ENCODE measurements at regions not wholly inside any gene's neighbourhood (a gene's known extent, or its start where the extent isn't known, plus 50 kb on each side); places are given as distances from the start of the nearest gene placed in this dataset.

- Histone ChIP-seq H3K4me3 (ENCODE audit: low read depth, low read length, poor library complexity, severe bottlenecking) (no peak overlapping the region), H3K27ac (ENCODE audit: low read depth, low read length, poor library complexity, severe bottlenecking) (no peak overlapping the region), H3K36me3 (ENCODE audit: insufficient read depth, low read length, poor library complexity, severe bottlenecking) (no peaks in the 10 kb centered on the region), H3K9me3 (ENCODE audit: low read depth, low read length, poor library complexity, severe bottlenecking) (no peaks in the 10 kb centered on the region), H3K27me3 (replicated peaks; ENCODE audit: insufficient read depth, low read depth, low read length, poor library complexity) (no peaks in the 10 kb centered on the region), H3K4me1 (ENCODE audit: insufficient read depth, low read length, poor library complexity, severe bottlenecking) (no peaks in the 10 kb centered on the region)
- ChIA-PET CTCF (no interaction called here), POLR2A (ENCODE audit: low non-redundant PET) (no interaction called here)
- intact Hi-C loops (cut with micrococcal nuclease; ENCODE audit: unreplicated experiment), result loop anchor here (5.0 to 10.0 kb wide), 2 partner anchors 348 to 385 kb away; no protein-coding TSS in a partner anchor
- TF ChIP-seq EZH2 (IDR thresholded peaks at IDR 0.05; ENCODE audit: borderline replicate concordance, low read depth, low read length, poor library complexity, severe bottlenecking), result no peak
- TF ChIP-seq CTCF (conservative IDR thresholded peaks at IDR 0.05; ENCODE audit: low read depth, low read length), result no peak
- no TSS peak for BruUV-seq (replicated peaks)
- DNase-seq (ENCODE audit: low spot score), result no peak
These were observed 138.8 kb upstream of the DPYD start for GRCh38 chr1:98059620-98060019.

- Histone ChIP-seq H3K27me3 (replicated peaks; ENCODE audit: insufficient read depth, low read depth, low read length, poor library complexity) (no peaks in the 10 kb centered on the region), H3K9me3 (ENCODE audit: low read depth, low read length, poor library complexity, severe bottlenecking) (no peaks in the 10 kb centered on the region), H3K36me3 (ENCODE audit: insufficient read depth, low read length, poor library complexity, severe bottlenecking) (no peaks in the 10 kb centered on the region), H3K4me1 (ENCODE audit: insufficient read depth, low read length, poor library complexity, severe bottlenecking) (peaks cover 4% of the 10 kb centered on the region), H3K27ac (ENCODE audit: low read depth, low read length, poor library complexity, severe bottlenecking) (no peak overlapping the region), H3K4me3 (ENCODE audit: low read depth, low read length, poor library complexity, severe bottlenecking) (no peak overlapping the region)
- ChIA-PET POLR2A (ENCODE audit: low non-redundant PET) (no interaction called here), CTCF (no interaction called here)
- TF ChIP-seq CTCF (conservative IDR thresholded peaks at IDR 0.05; ENCODE audit: low read depth, low read length) (no peak), EZH2 (IDR thresholded peaks at IDR 0.05; ENCODE audit: borderline replicate concordance, low read depth, low read length, poor library complexity, severe bottlenecking) (no peak)
- no peak for DNase-seq (ENCODE audit: low spot score)
- BruUV-seq (replicated peaks), result no TSS peak
- intact Hi-C loops (cut with micrococcal nuclease; ENCODE audit: unreplicated experiment), result loop anchor here (5.0 to 10.0 kb wide), 2 partner anchors 349 to 384 kb away; no protein-coding TSS in a partner anchor
These were observed 137.8 kb upstream of the DPYD start for GRCh38 chr1:98058676-98059075.

- H3K27me3 ChIP-seq (replicated peaks; ENCODE audit: insufficient read depth, low read depth, low read length, poor library complexity), result no peaks in the 10 kb centered on the region
- CTCF ChIA-PET, result no interaction called here
- no peak for DNase-seq (ENCODE audit: low spot score)
- no peaks in the 10 kb centered on the region for H3K36me3 ChIP-seq (ENCODE audit: insufficient read depth, low read length, poor library complexity, severe bottlenecking)
- POLR2A ChIA-PET (ENCODE audit: low non-redundant PET), result no interaction called here
- intact Hi-C loops (cut with micrococcal nuclease; ENCODE audit: unreplicated experiment), result loop anchor here (5.0 to 10.0 kb wide), 2 partner anchors 350 to 383 kb away; no protein-coding TSS in a partner anchor
- no TSS peak for BruUV-seq (replicated peaks)
- TF ChIP-seq CTCF (conservative IDR thresholded peaks at IDR 0.05; ENCODE audit: low read depth, low read length) (no peak), EZH2 (IDR thresholded peaks at IDR 0.05; ENCODE audit: borderline replicate concordance, low read depth, low read length, poor library complexity, severe bottlenecking) (no peak)
- H3K4me3 ChIP-seq (ENCODE audit: low read depth, low read length, poor library complexity, severe bottlenecking), result no peak overlapping the region
- no peak overlapping the region for H3K27ac ChIP-seq (ENCODE audit: low read depth, low read length, poor library complexity, severe bottlenecking)
- H3K9me3 ChIP-seq (ENCODE audit: low read depth, low read length, poor library complexity, severe bottlenecking), result no peaks in the 10 kb centered on the region
- peaks cover 9% of the 10 kb centered on the region for H3K4me1 ChIP-seq (ENCODE audit: insufficient read depth, low read length, poor library complexity, severe bottlenecking)
These were observed 136.5 kb upstream of the DPYD start for GRCh38 chr1:98057236-98057910.

All from A673 (cell line).